ENCODE measurements at regions not wholly inside any gene's neighbourhood (a gene's known extent, or its start where the extent isn't known, plus 50 kb on each side); places are given as distances from the start of the nearest gene placed in this dataset.

GRCh38 chr3:5799398-5799797, 611.9 kb downstream of the EDEM1 start:
- no peaks in the 10 kb centered on the region for H3K36me3 Mint-ChIP-seq (ENCODE audit: low read depth, unreplicated experiment)
- H3K27ac Mint-ChIP-seq (ENCODE audit: unreplicated experiment), result no peak overlapping the region
- H3K36me3 ChIP-seq (ENCODE audit: insufficient read depth, low read length), result no peaks in the 10 kb centered on the region
- TF ChIP-seq CTCF (IDR thresholded peaks at IDR 0.05; ENCODE audit: insufficient read depth, low read depth, low read length), result peak; percentile 19
- TF ChIP-seq EZH2 (IDR thresholded peaks at IDR 0.05; ENCODE audit: insufficient read depth, low read length), result no peak
- no peak overlapping the region for H3K4me3 ChIP-seq (ENCODE audit: insufficient read depth, low read depth, low read length)
- H3K4me3 Mint-ChIP-seq (ENCODE audit: unreplicated experiment), result no peak overlapping the region
- H3K4me1 ChIP-seq (ENCODE audit: insufficient read depth, low read length), result no peaks in the 10 kb centered on the region
- peaks cover 3% of the 10 kb centered on the region for H3K9me3 Mint-ChIP-seq (ENCODE audit: unreplicated experiment)
- H3K9ac ChIP-seq (ENCODE audit: low read length), result peak overlapping the region; percentile 19
- H3K79me2 ChIP-seq (ENCODE audit: insufficient read depth, low read length), result no peaks in the 10 kb centered on the region
- no peak for DNase-seq (ENCODE audit: low read depth)
- no peaks in the 10 kb centered on the region for H4K20me1 ChIP-seq (ENCODE audit: insufficient read depth, low read length)
- no peaks in the 10 kb centered on the region for H3K27me3 ChIP-seq (ENCODE audit: insufficient read depth, low read length)
- no peak for FAIRE-seq
- H3K9me3 ChIP-seq (ENCODE audit: insufficient read depth, low read depth, low read length), result no peaks in the 10 kb centered on the region
- H2AFZ ChIP-seq (ENCODE audit: low read depth, low read length), result no peak overlapping the region
- H3K27ac ChIP-seq (ENCODE audit: low read depth, low read length), result no peak overlapping the region
- H3K4me1 Mint-ChIP-seq (ENCODE audit: low read depth, unreplicated experiment), result no peaks in the 10 kb centered on the region
- no peaks in the 10 kb centered on the region for H3K27me3 Mint-ChIP-seq (ENCODE audit: low read depth, unreplicated experiment)
- H3K4me2 ChIP-seq (ENCODE audit: low read length), result peak overlapping the region; percentile 39

- no peaks in the 10 kb centered on the region for H3K36me3 Mint-ChIP-seq (ENCODE audit: low read depth, unreplicated experiment)
- no peaks in the 10 kb centered on the region for H3K4me1 Mint-ChIP-seq (ENCODE audit: low read depth, unreplicated experiment)
- FAIRE-seq (no peak), DNase-seq (ENCODE audit: low read depth) (no peak)
- no peak overlapping the region for H2AFZ ChIP-seq (ENCODE audit: low read depth, low read length)
- H3K4me1 ChIP-seq (ENCODE audit: insufficient read depth, low read length), result no peaks in the 10 kb centered on the region
- H3K9me3 Mint-ChIP-seq (ENCODE audit: unreplicated experiment), result peaks cover 3% of the 10 kb centered on the region
- H3K27ac ChIP-seq (ENCODE audit: low read depth, low read length), result no peak overlapping the region
- no peak overlapping the region for H3K4me2 ChIP-seq (ENCODE audit: low read length)
- TF ChIP-seq EZH2 (IDR thresholded peaks at IDR 0.05; ENCODE audit: insufficient read depth, low read length) (no peak), CTCF (IDR thresholded peaks at IDR 0.05; ENCODE audit: insufficient read depth, low read depth, low read length) (no peak)
- H4K20me1 ChIP-seq (ENCODE audit: insufficient read depth, low read length), result no peaks in the 10 kb centered on the region
- no peak overlapping the region for H3K27ac Mint-ChIP-seq (ENCODE audit: unreplicated experiment)
- no peaks in the 10 kb centered on the region for H3K79me2 ChIP-seq (ENCODE audit: insufficient read depth, low read length)
- H3K4me3 Mint-ChIP-seq (ENCODE audit: unreplicated experiment), result no peak overlapping the region
- no peaks in the 10 kb centered on the region for H3K27me3 ChIP-seq (ENCODE audit: insufficient read depth, low read length)
- no peaks in the 10 kb centered on the region for H3K27me3 Mint-ChIP-seq (ENCODE audit: low read depth, unreplicated experiment)
- H3K4me3 ChIP-seq (ENCODE audit: insufficient read depth, low read depth, low read length), result no peak overlapping the region
- no peaks in the 10 kb centered on the region for H3K36me3 ChIP-seq (ENCODE audit: insufficient read depth, low read length)
- no peak overlapping the region for H3K9ac ChIP-seq (ENCODE audit: low read length)
- H3K9me3 ChIP-seq (ENCODE audit: insufficient read depth, low read depth, low read length), result no peaks in the 10 kb centered on the region
These were observed 613.5 kb downstream of the EDEM1 start for GRCh38 chr3:5800965-5801364.

- TF ChIP-seq CTCF (IDR thresholded peaks at IDR 0.05; ENCODE audit: insufficient read depth, low read depth, low read length) (peak; percentile 12), EZH2 (IDR thresholded peaks at IDR 0.05; ENCODE audit: insufficient read depth, low read length) (no peak)
- FAIRE-seq (no peak), DNase-seq (ENCODE audit: low read depth) (no peak)
- Histone ChIP-seq H3K79me2 (ENCODE audit: insufficient read depth, low read length) (no peaks in the 10 kb centered on the region), H2AFZ (ENCODE audit: low read depth, low read length) (no peak overlapping the region), H3K36me3 (ENCODE audit: insufficient read depth, low read length) (no peaks in the 10 kb centered on the region), H4K20me1 (ENCODE audit: insufficient read depth, low read length) (no peaks in the 10 kb centered on the region), H3K4me3 (ENCODE audit: insufficient read depth, low read depth, low read length) (no peak overlapping the region), H3K27ac (ENCODE audit: low read depth, low read length) (no peak overlapping the region), H3K9ac (ENCODE audit: low read length) (no peak overlapping the region), H3K4me1 (ENCODE audit: insufficient read depth, low read length) (no peaks in the 10 kb centered on the region), H3K9me3 (ENCODE audit: insufficient read depth, low read depth, low read length) (no peaks in the 10 kb centered on the region), H3K4me2 (ENCODE audit: low read length) (no peak overlapping the region), H3K27me3 (ENCODE audit: insufficient read depth, low read length) (no peaks in the 10 kb centered on the region)
- peaks cover 2% of the 10 kb centered on the region for H3K27me3 Mint-ChIP-seq (ENCODE audit: low read depth, unreplicated experiment)
- H3K36me3 Mint-ChIP-seq (ENCODE audit: low read depth, unreplicated experiment), result no peaks in the 10 kb centered on the region
- H3K9me3 Mint-ChIP-seq (ENCODE audit: unreplicated experiment), result peaks cover 3% of the 10 kb centered on the region
- no peaks in the 10 kb centered on the region for H3K4me1 Mint-ChIP-seq (ENCODE audit: low read depth, unreplicated experiment)
- no peak overlapping the region for H3K27ac Mint-ChIP-seq (ENCODE audit: unreplicated experiment)
- no peak overlapping the region for H3K4me3 Mint-ChIP-seq (ENCODE audit: unreplicated experiment)
These were observed 618.7 kb downstream of the EDEM1 start for GRCh38 chr3:5806192-5806591.
